GM10248 (cell line): ENCODE measurements at regions not wholly inside any gene's neighbourhood (a gene's known extent, or its start where the extent isn't known, plus 50 kb on each side); places are given as distances from the start of the nearest gene placed in this dataset.

Source experiments
- CTCF ChIA-PET: fragments of 300-600 bp; sonication (Branson Sonifier 250); formaldehyde crosslinking; extraction: SDS; loops from one replicate; lab custom pipeline; 2021; ENCODE audit warnings: antibody characterized with exemption; lab: Yijun Ruan, JAX
- POLR2A ChIA-PET: fragments of 350-650 bp; sonication (Branson Sonifier 250); formaldehyde crosslinking; extraction: SDS; loops from one replicate; lab custom pipeline; 2020; ENCODE audit warnings: antibody characterized with exemption; lab: Yijun Ruan, JAX
- DNase-seq: peaks from one replicate; pipeline ENCODE4 v3.0.0; 2012; ENCODE audit errors: extremely low spot score
- CTCF ChIP-seq: IDR thresholded peaks from 2 replicates; pipeline ENCODE4 v1.5.1; 2012; ENCODE audit warnings: mild to moderate bottlenecking, low read depth; ENCODE audit errors: extremely low read depth, missing control alignments, control extremely low read depth

GRCh38 chr1:4172644-4173599 is 272.9 kb upstream of the C1orf174 start:
- peak; percentile 19 for DNase-seq
- no peak for TF ChIP-seq CTCF

GRCh38 chr1:4173731-4174130 is 273.7 kb upstream of the C1orf174 start:
- DNase-seq = no peak
- ChIA-PET POLR2A (no interaction called here), CTCF (no interaction called here)
- no peak for TF ChIP-seq CTCF

More at GRCh38 chr1:4172644-4173599, 272.9 kb upstream of the C1orf174 start:
- POLR2A ChIA-PET = no interaction called here
- CTCF ChIA-PET = no interaction called here

- ChIA-PET POLR2A (no interaction called here), CTCF (no interaction called here)
- TF ChIP-seq CTCF = no peak
- DNase-seq = peak; percentile 11
These were observed 274.5 kb upstream of the C1orf174 start for GRCh38 chr1:4174291-4175200.

- no peak for TF ChIP-seq CTCF
- CTCF ChIA-PET = no interaction called here
- POLR2A ChIA-PET = no interaction called here
- DNase-seq = no peak
These were observed 275.7 kb upstream of the C1orf174 start for GRCh38 chr1:4175566-4176405.

GRCh38 chr1:4176841-4177240 is 276.8 kb upstream of the C1orf174 start:
- POLR2A ChIA-PET = no interaction called here
- TF ChIP-seq CTCF = no peak
- CTCF ChIA-PET = no interaction called here
- DNase-seq = no peak
